ENCODE measurements at regions not wholly inside any gene's neighbourhood (a gene's known extent, or its start where the extent isn't known, plus 50 kb on each side); places are given as distances from the start of the nearest gene placed in this dataset.

DNA sequence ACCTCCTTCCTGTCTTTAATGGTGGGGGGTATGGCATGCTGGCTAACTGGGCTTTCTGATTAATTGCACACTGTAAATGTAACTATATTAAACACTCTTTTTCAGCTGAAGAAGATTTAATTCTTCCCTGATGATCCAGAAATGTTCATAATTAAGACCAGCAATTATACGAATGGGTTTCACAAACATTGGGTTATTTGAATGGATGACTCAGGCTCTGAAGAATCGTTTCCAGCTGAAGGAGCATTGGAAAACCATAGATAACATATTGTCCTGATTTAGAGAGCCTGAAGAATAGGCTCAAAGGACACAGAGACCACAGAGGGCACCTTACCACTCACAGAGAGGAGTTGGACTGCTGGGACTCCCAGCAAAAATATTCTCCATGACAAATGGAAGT, 130.7 kb upstream of the SSTR4 start:
- FAIRE-seq, result no peak

DNA sequence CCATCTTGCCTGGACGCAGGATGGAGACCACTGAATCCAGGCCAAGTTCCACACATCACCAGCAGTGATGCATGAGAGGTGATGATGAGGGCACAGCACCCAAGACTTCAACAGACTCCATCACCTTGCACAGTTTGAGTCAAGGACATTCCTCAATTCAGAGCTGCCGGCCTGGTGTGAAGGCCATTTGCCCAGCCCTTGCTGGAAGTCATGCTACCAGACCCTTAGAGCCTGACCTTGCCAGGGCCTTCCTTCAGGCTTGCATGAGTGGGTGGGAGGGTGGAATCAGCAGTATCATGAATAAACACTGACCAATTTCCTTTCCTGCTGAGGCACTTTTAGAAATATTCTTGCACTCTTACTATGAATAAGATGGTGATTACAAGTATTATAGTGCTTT, 130.2 kb upstream of the SSTR4 start:
- DNase-seq (ENCODE audit: low spot score in 2 of 2) (no peak), FAIRE-seq (no peak)

More for the DNA sequence above, 130.7 kb upstream of the SSTR4 start:
- no peak for DNase-seq (ENCODE audit: low spot score in 2 of 2)

DNA sequence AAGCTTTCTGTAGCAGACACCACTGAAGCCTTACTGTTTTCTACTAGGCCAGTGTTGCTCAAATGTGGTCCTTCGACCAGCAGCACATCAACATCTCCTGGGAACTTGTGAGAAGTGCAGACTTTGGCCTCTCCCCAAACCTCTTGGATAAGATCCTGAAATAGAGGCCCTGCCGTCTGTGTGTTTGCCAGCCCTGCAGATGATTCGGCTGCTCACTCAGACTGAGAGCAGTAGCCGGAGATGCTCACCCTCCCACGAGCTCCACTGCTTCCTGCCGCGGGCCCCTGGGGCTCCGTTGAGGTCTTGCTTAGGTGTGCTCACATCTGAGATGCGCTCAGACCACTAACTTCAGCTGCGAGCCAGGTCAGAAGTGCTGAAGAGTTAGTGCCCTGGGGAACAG, 129.5 kb upstream of the SSTR4 start:
- peak in 1 of 2 donors; percentile 17 for DNase-seq (ENCODE audit: low spot score in 2 of 2)

DNA sequence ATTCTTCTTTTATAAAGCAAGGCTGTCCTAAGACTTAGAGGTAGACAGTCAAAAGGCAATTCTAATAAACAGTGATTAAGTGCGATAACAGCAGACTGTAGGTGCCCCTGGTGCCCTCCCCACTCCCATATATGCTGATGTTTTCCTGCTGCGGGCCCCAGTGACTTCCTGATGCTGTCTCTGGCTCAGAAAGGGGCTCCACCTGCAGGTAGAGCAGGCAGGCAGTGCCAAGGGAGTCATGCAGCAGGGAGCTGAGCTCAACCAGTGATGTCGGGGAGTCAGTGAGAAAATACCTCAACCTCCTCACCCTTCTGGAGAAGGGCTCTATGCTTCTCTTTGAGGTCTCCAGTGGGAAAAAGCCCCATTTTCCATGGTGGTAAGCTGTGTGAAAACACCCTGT, 126.7 kb upstream of the SSTR4 start:
- FAIRE-seq (no peak), DNase-seq (ENCODE audit: low spot score in 2 of 2) (no peak)

More for the DNA sequence above, 129.5 kb upstream of the SSTR4 start:
- no peak for FAIRE-seq

DNA sequence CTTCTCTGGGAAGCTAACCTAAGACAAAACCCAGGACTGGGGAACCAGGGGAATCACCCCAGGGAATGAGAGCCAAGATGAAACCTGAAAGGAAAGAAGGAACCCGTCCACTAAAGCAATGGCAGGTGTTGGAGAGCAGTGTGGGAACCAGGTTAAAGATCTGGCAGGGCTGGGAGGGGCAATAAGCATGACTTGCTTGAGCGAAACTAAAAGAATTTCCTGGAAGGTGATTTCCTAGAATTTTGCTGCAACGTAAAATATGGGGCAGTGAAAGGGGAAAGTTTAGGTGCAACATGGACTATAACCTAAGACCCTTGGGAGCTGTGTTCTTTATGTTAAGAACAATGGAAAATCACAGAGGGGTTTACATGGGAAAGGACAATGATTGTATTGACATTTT, 126.2 kb upstream of the SSTR4 start:
- DNase-seq (ENCODE audit: low spot score in 2 of 2) (no peak), FAIRE-seq (no peak)

DNA sequence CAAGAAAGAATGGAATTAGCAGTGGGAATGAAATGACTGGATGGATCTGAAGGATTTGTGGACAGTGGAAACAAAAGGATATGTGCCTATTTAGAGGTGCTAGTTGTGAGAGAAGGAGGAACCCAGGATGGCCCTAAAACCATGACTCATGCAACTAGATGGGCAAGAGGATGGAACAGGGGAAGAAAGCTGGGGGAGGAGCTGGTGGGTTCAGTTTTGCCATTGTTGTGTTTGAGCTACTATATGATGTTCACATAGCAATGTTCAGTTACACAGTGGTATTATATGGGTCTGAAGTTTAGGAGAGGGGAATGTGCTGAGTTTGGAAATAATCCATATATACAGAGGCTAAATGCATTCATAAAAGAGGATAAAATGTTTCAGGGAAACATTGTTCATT, 125.7 kb upstream of the SSTR4 start:
- FAIRE-seq (no peak), DNase-seq (ENCODE audit: low spot score in 2 of 2) (no peak)

DNA sequence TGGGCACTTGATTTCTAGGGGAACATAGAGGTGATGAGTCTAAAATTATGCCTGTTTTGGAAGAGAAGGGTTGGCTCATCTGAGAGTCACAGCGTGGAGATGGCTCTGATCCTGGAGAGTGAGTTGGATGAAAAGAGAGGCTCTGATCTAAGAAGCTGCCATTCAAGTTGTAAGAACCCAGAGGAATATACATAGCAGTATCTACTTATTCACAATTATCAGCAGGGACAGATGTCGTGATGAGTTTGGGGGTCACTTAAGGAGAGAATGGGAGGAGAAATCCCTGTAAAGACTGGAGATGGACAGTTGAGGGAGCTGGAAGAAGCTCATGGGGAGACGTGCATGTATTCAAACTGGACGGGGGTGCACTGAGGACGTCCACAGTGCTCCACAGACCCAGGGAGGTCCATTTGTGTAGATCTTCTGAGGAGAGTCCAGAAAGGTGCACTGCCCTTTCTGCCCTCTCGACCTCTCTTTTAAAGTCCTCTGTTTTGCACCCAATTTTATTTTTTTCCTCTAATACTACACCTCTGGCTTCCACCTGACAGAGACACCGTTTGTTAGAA, 124.7 kb upstream of the SSTR4 start:
- DNase-seq (ENCODE audit: low spot score in 2 of 2), result no peak
- FAIRE-seq, result no peak

DNA sequence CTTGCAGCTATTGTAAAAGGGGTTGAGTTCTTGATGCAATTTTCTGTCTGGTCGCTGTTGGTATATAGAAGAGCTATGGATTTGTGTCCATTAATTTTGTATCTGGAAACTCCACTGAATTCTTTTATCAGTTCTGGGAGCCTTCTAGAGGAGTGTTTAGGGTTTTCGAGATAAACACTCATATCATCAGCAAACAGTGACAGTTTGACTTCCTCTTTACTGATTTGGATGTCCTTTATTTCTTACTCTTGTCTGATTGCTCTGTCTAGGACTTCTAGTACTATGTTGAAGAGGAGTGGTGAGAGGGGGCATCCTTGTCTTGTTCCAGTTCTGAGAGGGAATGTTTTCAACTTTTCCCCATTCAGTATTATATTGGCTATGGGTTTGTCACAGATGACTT, 120.8 kb upstream of the SSTR4 start:
- no peak for DNase-seq (ENCODE audit: low spot score in 2 of 2)
- no peak for FAIRE-seq

DNA sequence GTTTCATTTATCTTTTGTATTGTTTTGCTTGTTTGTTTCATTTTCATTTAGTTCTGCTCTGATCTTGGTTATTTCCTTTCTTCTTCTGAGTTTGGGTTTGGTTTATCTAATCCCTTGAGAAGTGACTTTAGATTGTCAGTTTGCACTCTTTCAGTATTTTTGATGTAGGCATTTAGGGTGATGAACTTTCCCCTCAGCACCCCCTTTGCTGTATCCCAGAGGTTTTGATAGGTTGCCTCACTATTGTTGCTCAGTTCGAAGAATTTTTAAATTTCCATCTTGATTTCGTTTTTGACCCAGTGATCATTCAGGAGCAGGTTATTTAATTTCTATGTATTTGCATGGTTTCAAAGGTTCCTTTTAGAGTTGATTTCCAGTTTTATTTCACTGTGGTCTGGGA, 119.6 kb upstream of the SSTR4 start:
- FAIRE-seq, result no peak
- DNase-seq (ENCODE audit: low spot score in 2 of 2), result no peak

DNA sequence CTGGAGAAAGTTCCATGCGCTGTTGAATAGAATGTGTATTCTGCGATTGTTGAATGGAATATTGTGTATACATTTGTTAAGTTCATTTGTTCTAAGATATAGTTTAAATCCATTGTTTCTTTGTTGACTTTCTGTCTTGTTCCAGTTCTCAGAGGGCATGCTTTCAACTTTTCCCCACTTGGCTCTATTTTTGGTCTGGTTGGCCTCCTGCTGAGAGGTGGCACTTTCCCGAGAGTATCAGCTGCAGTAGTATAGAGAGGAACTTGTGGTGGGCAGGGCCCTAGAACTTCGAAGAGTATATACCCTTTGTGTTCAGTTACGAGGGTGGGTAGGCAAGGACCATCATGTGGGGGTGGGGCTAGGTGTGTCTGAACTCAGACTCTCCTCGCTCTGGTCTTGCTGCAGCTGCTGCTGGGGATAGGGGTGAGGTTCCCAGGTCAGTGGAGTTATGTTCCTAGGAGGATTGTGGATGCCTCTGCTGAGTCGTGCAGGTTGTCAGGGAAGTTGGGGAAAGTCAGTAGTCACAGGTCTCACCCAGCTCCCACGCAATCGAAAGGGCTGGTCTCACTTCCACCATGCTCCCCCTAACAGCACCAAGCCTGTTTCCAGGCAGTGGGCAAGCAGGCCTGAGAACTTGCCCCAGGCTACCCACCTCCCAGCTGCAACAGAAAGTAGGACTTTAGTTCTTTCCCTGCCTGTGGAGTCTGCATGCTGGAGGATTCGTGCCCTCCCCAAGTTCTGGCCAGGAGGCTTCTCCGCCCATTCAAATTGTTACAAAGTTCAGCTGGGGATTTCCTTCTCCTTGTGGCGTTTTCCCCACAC, 118.9 kb upstream of the SSTR4 start:
- FAIRE-seq, result no peak

DNA sequence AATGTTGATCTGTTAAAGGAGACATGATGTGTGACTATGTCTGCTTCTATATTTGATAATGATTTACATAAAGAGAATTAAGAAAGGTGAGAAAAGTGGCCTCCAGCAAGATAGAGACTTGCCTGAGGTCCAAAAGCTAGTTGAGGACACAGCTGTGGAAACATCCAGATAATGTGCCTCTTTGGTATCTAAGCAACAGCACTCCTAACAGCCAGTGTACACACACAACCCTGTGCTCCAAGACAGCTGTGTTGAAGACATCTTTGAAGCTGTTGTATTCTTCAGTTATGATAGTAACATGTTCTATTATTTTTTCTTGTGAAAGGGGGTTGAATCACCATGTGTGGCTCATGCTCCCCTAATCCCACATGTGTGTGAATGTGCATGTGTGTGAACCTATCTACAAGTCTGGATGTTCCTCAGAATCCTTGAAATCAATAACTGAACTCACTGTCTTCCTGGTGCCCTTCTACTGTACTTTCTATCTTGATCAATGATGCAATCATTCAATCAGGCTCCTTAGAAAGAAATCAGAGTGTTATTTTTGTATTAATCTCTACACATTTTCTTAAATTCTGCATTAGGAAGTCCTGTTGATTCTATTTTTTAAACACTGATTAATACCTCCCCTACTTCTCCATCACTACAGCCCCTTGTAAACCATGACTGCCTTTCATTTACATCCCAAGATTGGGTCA, 116.7 kb upstream of the SSTR4 start:
- FAIRE-seq (no peak), DNase-seq (ENCODE audit: low spot score in 2 of 2) (no peak)

More for the DNA sequence above, 118.9 kb upstream of the SSTR4 start:
- DNase-seq (ENCODE audit: low spot score in 2 of 2), result no peak

DNA sequence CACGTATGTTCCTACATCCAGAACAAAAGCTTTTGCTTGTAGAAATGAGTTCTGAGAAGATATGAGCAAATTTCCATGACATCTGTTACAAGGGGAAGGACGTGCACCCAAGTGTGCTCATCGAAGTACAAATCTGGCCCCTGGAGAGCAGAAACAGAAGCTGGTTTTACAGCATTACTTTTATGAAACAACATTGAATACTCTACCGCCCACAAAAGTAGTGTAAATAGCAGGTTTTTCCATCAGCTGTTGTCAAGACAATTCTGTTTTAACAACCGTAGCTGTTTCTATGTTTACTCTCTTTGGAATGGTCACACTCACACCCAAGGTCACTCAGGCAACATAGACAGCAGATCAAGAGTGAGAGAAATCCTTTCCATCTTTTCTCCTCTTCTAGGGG, 114.2 kb upstream of the SSTR4 start:
- FAIRE-seq (no peak), DNase-seq (ENCODE audit: low spot score in 2 of 2) (no peak)

DNA sequence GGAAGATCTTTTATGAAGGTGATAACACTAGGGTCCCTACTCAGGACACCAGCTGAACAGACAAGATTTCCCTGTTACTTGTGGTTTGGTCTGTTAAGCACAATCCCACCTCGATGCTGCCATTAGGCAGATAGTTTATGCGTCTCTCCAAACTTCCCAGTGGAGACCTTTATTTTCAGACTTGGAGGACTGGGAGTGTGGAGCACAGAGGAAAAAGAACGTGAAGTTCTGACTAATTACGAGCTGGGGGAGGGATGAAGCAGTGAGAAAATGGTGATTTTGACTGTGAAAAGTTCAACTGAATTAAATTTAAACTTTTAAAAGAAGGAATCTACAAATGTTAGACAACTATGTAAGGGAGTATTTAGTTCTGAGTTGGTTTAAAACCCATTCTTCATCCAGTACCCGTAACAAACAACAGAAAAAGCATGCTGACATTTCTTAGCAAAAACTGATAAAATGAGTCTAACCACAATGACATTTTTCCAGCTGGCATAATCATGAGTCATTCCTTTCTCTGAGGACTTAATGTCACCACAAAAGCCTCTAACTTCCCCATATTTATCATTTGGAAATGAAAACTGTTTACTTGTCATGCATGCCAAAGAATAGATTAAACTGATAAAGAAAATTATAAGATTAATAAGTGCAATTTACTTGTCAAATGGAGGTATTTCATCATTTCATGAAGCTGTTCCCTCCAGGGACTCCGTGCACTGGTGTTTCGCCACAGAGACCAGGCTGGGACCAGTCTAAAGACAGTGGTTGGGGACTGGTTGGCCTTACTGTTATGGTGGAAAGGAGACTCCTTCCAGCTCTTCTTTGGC, 113.3 kb upstream of the SSTR4 start:
- no peak for FAIRE-seq

DNA sequence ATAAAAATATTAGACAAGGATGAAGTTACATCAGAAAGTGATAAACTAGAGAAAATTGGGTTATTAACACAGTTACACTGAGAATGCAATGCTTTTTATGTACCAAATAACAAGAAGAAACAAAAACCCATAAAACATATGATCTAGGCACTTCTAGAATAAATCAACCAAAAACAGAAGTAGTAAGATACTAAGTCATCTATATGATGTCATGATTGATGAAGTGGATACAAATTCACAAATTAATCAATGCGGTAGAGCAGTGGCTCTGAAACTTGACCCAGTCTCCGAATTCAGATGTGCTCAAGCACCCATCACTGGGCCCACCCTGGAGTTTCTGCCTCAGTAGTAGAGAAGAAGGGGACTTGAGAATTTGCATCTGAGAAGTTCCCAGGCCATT, 112.1 kb upstream of the SSTR4 start:
- DNase-seq (ENCODE audit: low spot score in 2 of 2) (no peak), FAIRE-seq (no peak)

More for the DNA sequence above, 113.3 kb upstream of the SSTR4 start:
- no peak for DNase-seq (ENCODE audit: low spot score in 2 of 2)

DNA sequence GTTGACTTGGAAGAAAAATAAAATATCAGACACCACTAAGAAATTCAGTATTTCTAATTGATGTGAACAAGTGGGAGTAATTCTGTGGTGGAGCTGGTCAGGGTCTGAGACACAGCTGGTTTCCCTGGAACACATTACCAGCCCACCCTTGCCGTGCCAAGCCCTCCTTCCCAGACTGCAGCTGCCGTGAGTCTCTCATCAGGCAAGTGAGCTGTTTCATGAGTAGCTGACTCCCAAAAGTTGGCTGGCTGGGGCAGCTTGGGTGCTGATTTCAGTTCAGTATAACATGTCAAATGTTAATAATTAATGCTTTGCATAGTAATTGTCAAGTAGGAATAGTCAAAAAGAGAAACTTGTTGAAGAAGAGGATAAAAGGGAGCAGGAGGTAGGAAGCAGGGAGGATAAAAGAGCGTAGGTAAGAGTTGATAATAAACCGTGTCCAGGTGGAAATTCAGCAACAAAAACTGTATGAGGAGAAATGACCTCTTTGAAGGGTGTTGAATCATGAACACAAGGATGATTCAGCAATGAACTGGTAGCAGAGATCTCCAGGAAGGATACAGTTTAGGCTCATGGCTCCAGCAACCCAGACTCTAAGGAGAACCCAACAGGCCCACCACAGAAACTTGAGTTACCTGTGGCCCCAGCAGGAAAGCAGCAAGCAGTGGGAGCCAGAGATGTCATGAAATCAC, 110.9 kb upstream of the SSTR4 start:
- no peak for FAIRE-seq

DNA sequence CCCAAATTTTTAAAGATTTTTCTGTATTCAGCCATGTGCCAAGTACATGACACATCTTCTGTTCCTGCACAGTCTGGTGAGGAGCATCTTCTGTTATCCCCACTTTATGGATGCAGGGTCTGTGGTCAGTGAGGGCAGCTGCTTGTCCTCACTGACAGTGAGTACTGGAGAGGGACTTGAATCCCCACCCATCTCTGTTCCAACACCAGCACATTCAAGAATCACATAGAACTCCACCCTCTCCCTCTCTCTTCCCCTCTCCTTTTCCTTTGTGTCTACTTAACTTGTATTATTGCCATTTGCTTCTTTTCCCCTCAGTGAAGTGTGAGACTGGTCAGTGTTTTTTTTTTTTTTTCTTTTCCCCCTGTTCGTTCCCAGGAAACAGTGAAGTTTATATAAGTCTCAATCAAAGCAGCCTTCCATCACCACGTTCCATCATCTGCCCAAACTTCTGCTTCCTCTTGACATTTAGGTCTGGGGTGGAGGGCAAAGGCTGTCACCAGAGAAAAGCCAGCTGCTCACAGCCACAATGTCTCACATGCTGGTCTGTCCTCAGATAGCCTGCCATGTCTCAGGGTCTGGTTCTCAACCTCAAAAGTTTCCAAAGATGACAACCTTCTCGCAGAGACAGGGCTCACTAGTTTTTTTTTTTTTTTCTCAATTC, 110.0 kb upstream of the SSTR4 start:
- DNase-seq (ENCODE audit: low spot score in 2 of 2), result no peak
- FAIRE-seq, result no peak

More for the DNA sequence above, 110.9 kb upstream of the SSTR4 start:
- DNase-seq (ENCODE audit: low spot score in 2 of 2), result no peak

DNA sequence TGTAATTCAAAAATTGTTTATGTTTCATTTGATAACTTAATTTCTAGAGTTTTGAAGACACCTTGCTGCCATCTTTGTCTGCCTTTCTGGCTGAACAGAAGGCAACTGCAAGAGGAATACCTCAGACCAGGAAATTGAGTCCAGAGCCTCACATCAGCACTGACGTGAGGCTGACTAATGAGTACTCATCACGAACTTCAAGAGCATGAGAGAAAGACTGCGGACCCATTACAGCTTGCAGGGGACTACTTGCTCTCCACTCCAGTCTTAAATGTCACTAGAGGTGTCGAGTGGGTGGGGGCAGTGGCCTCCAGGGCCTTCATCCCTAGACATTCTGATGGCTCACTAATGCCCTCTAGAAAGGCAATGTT, 109.5 kb upstream of the SSTR4 start:
- no peak for FAIRE-seq
- no peak for DNase-seq (ENCODE audit: low spot score in 2 of 2)

DNA sequence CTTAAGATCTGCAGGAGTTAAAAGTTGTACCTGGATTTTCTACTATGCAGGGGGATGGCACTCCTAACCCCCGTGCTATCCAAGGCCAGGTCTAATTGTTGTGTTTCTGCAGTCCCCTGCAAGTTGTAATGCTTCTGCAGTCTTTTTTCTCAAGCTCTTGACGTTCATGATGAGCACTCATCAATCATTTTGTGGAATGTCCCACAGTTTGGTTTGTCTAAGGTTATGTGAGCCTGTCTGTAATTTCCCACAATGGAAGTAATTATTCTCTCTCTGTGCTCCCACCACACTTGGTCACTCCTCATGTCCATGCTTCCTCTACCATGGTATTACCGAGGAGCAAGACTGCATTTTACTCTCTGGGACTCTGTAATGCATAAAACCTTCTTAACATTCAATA, 107.6 kb upstream of the SSTR4 start:
- no peak for FAIRE-seq
- DNase-seq (ENCODE audit: low spot score in 2 of 2), result no peak

DNA sequence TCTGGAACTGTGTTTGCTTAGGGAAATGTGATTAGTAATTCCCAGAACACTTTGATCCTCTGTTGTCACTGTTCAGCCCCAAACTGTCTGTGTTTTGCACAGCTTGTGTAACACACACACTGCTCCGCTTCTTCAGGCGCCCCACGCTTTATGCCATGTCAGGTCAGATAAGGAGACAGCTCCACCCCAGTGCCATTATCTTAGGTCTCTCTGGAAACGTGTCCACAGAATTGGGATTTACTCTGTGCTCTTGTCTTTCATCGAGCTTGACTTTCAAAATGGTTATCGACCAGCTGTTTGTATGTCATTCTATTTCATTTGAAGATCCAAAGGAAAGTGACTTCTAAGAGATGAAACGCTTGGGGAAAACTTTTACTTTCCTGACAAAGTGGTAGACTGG, 106.4 kb upstream of the SSTR4 start:
- DNase-seq (ENCODE audit: low spot score in 2 of 2) (no peak), FAIRE-seq (no peak)

DNA sequence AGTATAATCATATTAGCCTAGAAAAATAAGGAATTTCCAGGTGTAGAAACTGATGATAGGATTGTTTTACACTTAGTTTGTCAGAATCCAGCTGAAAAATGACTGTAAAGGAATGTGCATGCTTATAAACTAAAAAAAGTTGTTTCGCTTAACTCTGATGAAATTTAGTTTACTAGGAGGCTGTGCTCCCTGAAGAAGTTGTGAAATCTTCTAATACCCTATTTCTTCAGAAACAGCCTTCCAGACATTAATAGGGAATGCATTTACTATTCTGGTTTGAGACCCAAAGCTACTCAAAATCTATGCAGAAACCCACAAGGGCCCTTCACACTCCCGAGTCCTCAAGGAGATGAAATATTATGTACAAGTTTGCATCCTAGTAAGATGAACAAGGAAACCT, 105.5 kb upstream of the SSTR4 start:
- DNase-seq (ENCODE audit: low spot score in 2 of 2), result no peak
- FAIRE-seq, result no peak
